ENCODE measurements at regions not wholly inside any gene's neighbourhood (a gene's known extent, or its start where the extent isn't known, plus 50 kb on each side); places are given as distances from the start of the nearest gene placed in this dataset.

DNA sequence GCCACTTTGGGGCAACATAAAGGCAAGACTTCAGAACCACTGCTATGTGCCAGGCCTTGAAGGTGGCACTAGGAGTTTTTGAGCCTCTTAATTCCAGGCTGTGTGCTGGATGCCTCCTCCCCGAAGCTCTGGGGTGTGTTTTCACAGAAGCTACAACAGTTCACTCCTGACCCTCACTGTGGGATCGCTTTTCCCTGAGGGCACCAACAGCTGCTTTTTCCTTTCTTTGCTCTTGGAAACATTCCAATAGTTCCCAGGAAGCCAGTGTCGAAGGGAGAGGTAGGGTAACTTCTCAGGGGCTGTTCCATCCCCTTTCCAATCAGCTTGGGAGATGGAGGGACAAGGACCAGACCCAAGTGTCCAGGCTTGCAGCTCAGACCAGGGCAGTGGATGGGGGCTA, 153.4 kb downstream of the C1orf94 start:
- TF ChIP-seq, protein P1, sequence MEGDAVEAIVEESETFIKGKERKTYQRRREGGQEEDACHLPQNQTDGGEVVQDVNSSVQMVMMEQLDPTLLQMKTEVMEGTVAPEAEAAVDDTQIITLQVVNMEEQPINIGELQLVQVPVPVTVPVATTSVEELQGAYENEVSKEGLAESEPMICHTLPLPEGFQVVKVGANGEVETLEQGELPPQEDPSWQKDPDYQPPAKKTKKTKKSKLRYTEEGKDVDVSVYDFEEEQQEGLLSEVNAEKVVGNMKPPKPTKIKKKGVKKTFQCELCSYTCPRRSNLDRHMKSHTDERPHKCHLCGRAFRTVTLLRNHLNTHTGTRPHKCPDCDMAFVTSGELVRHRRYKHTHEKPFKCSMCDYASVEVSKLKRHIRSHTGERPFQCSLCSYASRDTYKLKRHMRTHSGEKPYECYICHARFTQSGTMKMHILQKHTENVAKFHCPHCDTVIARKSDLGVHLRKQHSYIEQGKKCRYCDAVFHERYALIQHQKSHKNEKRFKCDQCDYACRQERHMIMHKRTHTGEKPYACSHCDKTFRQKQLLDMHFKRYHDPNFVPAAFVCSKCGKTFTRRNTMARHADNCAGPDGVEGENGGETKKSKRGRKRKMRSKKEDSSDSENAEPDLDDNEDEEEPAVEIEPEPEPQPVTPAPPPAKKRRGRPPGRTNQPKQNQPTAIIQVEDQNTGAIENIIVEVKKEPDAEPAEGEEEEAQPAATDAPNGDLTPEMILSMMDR (IDR thresholded peaks at IDR 0.05; ENCODE audit: low read length), result no peak
- no peak for TF ChIP-seq EZH2 (IDR thresholded peaks at IDR 0.05; ENCODE audit: borderline replicate concordance, low read length)
